ENCODE measurements at regions not wholly inside any gene's neighbourhood (a gene's known extent, or its start where the extent isn't known, plus 50 kb on each side); places are given as distances from the start of the nearest gene placed in this dataset.

- TF ChIP-seq REST (IDR thresholded peaks at IDR 0.05; ENCODE audit: low read depth) (no peak), EZH2 (IDR thresholded peaks at IDR 0.05) (no peak), JUND (IDR thresholded peaks at IDR 0.05) (no peak), EZH2phosphoT487 (IDR thresholded peaks at IDR 0.05; ENCODE audit: borderline replicate concordance) (no peak)
These were observed 1209.7 kb upstream of the PCDH20 start (continued) for GRCh38 chr13:62625214-62625881.

GRCh38 chr13:62613819-62614218, 1198.2 kb upstream of the PCDH20 start:
- CTCF ChIA-PET = no interaction called here
- BruUV-seq (replicated peaks) = no TSS peak
- Histone ChIP-seq H3K9ac (ENCODE audit: low read length) (no peak overlapping the region), H2AFZ (ENCODE audit: low read depth, low read length, poor library complexity, severe bottlenecking) (no peak overlapping the region), H3K36me3 (ENCODE audit: control insufficient read depth in 1 of 2, insufficient read depth in 2 of 2, low read length in 2 of 2) (no peaks in the 10 kb centered on the region), H3K4me3 (replicated peaks in 1 of 2; ENCODE audit: low read depth in 1 of 2, low read length in 2 of 2) (no peak overlapping the region), H3K79me2 (ENCODE audit: insufficient read depth, low read length) (no peaks in the 10 kb centered on the region), H3K9me2 (ENCODE audit: insufficient read depth) (no peaks in the 10 kb centered on the region), H3K4me1 (ENCODE audit: control insufficient read depth in 1 of 2, insufficient read depth in 2 of 2, low read length in 2 of 2) (no peaks in the 10 kb centered on the region), H3K9me3 (ENCODE audit: control insufficient read depth in 1 of 2, insufficient read depth in 1 of 2, low read depth in 1 of 2, low read length in 2 of 2) (no peaks in the 10 kb centered on the region), H3K27ac (ENCODE audit: low read depth, low read length) (no peak overlapping the region), H3K4me2 (ENCODE audit: low read length) (no peak overlapping the region), H3K27me3 (ENCODE audit: insufficient read depth, low read length) (no peaks in the 10 kb centered on the region), H4K20me1 (ENCODE audit: insufficient read depth) (no peaks in the 10 kb centered on the region)
- POLR2A ChIA-PET = no interaction called here
- RAD21 ChIA-PET (ENCODE audit: low non-redundant PET in 1 of 2, low total read pairs in 2 of 2, uncharacterized antibody in 2 of 2, unreplicated experiment in 2 of 2) = no interaction called here
- ATAC-seq (no peak), DNase-seq (ENCODE audit: low read depth, low spot score) (no peak)
- intact Hi-C loops (cut with micrococcal nuclease) = no loop called here
- TF ChIP-seq POLR2A (IDR thresholded peaks at IDR 0.05; ENCODE audit: borderline replicate concordance, extremely low read depth, insufficient read depth, insufficient read length) = no peak
- no peak for TF ChIP-seq ZFX (IDR thresholded peaks at IDR 0.05)
- no peak for TF ChIP-seq ZBTB33 (IDR thresholded peaks at IDR 0.05; ENCODE audit: extremely low read depth, insufficient replicate concordance, low read length)
- no peak for TF ChIP-seq SIN3A (IDR thresholded peaks at IDR 0.05; ENCODE audit: low read depth)
- TF ChIP-seq REST (IDR thresholded peaks at IDR 0.05; ENCODE audit: low read depth) = no peak
- no peak for TF ChIP-seq ZNF274 (IDR thresholded peaks at IDR 0.05; ENCODE audit: low read depth, low read length)
- no peak for TF ChIP-seq CEBPB (IDR thresholded peaks at IDR 0.05; ENCODE audit: low read depth)
- TF ChIP-seq SRF (IDR thresholded peaks at IDR 0.05; ENCODE audit: low read depth) = no peak
- no peak for TF ChIP-seq JUND (IDR thresholded peaks at IDR 0.05)
- no peak for TF ChIP-seq CTCF (IDR thresholded peaks at IDR 0.05 in 2 of 3, conservative IDR thresholded peaks at IDR 0.05 in 1 of 3; ENCODE audit: borderline replicate concordance in 1 of 3, insufficient read depth in 1 of 3, low read depth in 2 of 3, low read length in 2 of 3)
- no peak for TF ChIP-seq SP1 (IDR thresholded peaks at IDR 0.05; ENCODE audit: low read depth)

Measured in HCT116 (cell line).